ENCODE measurements at regions not wholly inside any gene's neighbourhood (a gene's known extent, or its start where the extent isn't known, plus 50 kb on each side); places are given as distances from the start of the nearest gene placed in this dataset.

GRCh38 chr14:71752111-71752738 is 180.0 kb upstream of the RGS6 start:
- TF ChIP-seq POLR2A (IDR thresholded peaks at IDR 0.05; ENCODE audit: low read length) (no peak), GATA1 (IDR thresholded peaks at IDR 0.05; ENCODE audit: low read depth, low read length) (no peak)

Measured in erythroblast (primary cell).